HG02763 (cell line): ENCODE measurements at regions not wholly inside any gene's neighbourhood (a gene's known extent, or its start where the extent isn't known, plus 50 kb on each side); places are given as distances from the start of the nearest gene placed in this dataset.
"Not testable (repeated sequence)": the region's sequence is repeated elsewhere in the genome, so short reads cannot be mapped to it uniquely, and the experiment has no call there.

Experiments used
- ATAC-seq: cut with Tn5 transposase; IDR thresholded peaks from one replicate; pipeline ENCODE4 v1.9.1; 2021; ENCODE audit warnings: mild to moderate bottlenecking, moderate library complexity; ENCODE audit not compliant: unreplicated experiment

DNA sequence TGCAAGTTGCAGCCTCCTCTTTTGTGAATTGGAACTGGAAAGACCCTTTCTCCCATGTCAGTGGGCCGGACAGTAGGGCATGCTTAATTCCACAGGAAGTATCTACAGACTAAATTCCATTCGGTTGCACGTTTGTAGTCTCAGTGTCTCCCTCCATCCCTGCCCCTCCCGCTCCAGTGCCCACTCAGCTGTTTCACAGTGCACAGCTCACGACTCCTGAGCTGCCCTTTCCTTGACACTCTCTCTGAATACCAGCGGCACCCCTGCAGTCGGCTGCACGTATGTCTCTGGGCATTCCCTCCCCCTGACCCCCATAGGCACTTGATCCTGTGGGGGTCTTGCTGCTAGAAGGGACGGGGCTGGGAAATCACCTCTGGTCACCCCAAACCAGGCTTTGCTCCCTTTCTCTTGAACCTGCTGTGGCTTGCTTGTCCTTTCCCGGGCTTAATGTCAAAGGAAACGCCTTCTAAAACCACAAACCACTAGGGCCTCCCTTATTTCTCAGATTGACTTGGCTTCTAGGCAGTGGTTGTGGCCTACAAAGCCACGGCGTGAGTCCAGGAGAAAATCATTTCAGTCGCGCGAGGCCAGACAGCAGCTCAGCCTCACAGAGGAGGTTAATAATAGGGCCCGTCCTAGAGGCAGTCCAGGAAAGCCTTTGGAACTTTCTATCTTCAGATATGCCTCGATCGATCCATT lies 365.3 kb upstream of the PROX1 start:
- ATAC-seq = peak; percentile 78

DNA sequence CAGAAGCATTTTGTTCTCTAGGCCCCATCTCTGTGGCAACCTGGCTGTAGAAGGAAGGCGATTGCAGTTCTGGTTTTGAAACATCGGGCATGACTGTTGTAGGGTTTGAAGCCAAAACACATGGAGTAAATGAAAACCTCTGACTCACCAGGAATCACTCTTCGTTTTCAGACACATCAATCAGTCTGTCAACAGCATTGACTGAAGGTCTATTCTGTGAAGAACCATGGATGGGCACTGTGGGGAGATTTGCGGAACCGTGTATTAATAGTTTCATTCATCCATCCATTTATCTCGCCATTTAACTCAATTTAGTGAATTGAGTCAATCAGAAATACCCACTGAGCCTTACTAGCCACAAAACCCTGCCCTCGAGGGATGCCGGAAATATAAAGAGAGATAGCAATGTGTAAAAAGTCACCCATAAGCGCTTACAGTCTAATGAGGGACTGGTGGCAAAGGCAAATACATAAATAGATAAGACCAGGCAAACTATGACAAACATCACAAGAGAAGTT lies 364.6 kb upstream of the PROX1 start:
- no peak for ATAC-seq

DNA sequence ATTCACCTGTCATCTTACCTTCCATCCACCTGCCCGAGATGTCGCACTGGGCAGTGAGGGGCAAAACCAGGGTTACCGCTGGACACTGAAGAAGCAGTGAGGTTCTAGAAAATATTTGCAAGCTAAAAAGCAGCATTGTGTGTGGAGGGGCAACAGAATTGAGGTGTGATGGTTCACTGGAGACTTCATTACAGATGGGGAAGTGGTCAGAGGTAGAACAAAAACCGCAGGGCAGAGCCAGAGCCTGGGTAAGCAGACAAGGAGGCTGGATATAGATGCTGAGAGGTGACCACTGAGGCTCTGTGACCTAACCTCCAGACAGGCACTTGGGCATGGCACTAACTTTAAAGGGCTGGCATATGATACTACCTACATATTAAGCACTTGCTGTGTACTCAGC lies 363.9 kb upstream of the PROX1 start:
- no peak for ATAC-seq

DNA sequence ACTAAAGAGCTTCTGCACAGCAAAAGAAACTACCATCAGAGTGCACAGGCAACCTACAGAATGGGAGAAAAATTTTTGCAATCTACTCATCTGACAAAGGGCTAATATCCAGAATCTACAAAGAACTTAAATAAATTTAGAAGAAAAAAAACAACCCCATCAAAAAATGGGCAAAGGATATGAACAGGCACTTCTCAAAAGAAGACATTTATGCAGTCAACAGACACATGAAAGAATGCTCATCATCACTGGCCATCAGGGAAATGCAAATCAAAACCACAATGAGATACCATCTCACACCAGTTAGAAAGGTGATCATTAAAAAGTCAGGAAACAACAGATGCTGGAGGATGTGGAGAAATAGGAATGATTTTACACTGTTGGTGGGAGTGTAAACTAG lies 351.0 kb upstream of the PROX1 start:
- not testable (repeated sequence) for ATAC-seq

DNA sequence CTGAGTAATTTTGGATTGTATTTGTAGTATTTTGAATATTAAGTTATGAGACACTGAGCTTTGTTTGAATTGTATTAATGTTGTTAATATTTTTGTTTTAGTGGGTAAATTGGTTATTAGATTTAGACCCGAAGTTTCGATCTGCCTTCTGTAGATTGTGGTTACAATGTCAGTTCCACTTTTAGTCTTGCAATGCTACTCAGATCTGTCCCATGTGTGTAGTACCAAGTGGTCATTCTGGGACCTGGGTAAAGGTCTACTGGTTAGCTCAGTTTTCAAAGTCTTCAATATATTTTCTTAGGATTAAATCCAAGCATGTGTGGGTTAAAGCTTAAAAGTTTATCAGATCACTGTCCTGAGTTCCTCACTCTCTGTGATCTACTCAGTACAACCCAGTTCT lies 346.5 kb upstream of the PROX1 start:
- ATAC-seq = no peak

DNA sequence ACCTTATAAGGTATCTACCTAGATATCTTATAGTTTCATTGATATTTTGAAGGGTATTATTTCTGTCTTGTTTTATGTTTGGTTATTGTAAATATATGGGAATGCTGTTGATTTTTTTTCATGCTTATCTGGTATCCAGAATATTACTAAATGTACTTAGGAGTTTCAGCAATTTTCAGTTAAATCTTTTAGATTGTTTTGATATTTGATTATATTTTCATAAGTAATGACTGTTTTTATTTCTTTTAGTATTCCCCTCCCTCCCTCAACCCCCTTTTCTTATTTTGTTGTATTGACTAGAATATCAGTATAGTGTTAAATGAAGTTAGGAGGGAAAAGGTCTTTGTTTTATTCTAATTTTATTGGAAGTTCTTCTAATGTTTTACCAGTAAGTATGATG lies 344.4 kb upstream of the PROX1 start:
- ATAC-seq = no peak

DNA sequence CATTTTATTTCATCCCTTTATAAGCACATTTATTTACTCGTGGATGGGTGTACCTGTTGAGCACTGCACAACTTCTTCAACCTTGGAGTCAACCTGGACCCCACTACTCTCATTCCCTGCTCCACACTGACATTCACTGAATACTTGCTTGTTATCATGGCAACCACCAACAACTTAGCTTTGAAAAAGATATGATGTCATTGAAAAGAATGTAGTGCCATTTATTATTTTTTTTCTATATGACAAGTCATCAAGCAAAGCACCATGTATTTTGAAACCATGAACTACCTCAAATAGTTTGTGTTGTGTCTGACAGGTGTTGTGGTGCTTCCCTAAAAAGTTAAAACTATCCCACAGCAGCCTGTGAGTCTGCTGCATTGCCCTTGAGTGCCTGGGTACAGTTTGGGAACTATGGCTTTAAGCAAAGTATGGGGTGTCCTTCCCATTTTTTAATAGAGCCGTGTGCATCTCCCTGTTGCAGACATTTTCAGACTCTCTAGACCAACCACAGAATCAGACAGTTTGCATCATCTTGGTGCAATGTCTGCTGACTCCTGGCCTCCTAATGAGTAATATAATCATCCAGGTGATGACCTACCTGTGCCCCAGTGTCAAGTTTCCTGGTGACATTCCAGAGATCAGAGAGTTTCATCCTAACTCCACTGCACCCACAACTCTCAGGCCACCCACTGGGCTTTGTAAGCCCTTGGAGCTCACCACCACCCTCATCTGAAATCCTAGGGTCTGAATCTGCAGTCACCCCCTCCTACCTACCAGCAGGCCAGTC lies 339.7 kb upstream of the PROX1 start:
- ATAC-seq = no peak

DNA sequence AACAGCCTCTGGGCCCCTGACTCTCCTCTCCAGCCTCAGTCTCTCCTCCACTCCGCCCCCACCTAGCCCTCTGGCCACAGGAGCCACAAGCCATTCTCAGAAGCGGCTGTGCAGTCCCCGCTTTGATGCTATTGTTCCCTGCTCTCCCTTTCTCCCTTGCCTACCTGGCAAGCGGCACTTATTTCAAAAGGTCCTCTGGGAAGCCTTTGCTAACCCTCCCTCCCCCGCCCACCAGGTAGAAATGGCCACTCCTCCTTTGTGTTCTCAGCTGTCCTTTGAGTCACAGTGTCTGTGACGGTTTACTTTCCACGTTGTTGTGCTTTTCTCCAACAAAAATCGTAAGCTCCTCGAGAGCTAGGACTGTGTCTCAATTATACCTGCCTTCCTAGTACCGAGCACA lies 338.4 kb upstream of the PROX1 start:
- ATAC-seq = no peak

DNA sequence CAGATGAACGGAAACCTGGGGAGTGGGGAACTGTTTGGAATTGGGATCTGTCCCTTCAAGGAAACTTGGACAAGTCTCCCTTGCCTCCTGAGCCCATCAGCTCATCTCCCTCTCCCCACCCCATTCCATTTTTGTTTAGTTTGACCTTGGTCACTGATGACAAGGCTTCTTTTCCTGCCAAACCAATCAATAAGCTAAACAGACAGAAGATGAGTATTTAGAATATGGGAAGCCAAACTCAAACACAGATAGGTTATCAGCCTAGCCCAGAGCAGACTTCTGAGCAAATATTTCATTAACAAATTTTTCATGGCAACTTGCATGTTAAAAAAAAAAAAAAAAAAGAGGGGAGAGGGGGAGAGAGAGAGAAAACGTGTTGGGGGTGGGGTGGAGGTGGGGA lies 337.2 kb upstream of the PROX1 start:
- no peak for ATAC-seq

DNA sequence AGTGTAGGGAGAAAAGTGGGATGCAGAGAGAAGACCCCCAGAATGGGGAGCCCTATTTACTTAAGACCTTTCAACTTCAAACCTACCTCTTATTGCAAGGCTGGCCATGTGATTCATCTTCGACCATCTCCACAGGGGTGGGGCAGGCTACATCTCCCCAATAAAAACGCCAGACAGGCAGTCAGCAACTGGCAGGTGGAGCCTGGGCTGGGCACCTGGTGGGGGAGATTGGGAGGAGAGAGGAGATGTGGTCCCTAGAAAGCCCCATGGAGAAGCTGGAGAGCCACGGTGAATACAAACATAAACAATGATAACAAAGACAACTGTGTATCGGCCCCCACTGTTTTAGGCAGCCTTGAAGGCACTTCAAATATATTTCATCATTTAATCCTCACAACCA lies 336.7 kb upstream of the PROX1 start:
- no peak for ATAC-seq

DNA sequence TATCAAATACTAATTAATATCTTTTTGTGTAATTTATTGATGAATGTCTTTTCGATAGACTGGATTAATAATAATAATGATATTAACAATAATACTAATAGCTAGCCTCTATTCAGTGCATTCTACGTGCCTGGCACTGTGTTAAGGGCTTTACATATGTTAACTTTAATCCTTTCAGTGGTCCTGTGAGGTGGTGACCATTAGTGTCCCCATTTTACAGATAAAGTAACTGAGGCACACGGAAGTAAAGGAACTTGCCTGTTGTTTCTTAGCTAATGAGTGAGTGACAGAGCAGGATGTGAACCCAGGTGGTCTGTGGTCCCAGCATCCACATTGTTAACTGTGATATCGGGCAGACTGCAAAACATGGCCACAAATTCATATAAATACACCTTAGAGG lies 335.7 kb upstream of the PROX1 start:
- ATAC-seq = no peak

DNA sequence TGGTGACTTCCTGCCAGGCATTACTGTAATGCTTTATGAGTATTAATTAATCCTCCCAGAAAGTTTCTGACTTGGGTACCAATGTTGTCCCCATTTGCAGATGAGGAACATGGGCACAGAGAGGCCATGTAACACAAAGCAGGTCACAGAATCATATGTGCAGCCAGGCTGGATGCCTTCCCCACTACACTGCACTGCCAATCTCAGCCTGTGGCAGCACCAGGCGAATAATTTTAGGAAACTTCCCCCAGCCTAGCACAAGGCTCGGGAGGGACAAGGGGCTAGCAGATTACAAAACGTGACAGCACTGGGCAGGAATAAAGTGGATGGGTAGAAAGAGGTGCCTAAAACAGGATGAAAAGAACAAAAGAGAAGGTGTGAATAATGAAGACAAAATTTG lies 331.7 kb upstream of the PROX1 start:
- ATAC-seq = no peak

DNA sequence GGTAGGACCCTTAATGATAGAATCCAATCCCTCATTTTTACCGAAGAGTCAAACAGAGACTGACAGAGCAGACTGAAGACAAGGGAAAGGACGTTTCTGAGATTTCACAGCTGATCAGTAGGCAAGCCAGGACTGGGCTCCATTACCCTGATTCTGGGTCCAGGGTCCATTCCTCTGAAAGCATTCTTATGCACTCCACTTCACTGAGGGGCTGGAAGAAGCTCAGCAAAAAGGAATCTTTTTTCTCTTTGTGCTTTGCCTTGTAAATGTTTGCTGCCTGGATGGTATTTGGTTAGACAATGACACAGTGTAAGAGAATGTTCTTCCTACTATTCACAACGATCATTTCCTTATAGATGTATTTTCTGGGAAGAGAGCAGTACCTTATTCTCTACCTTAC lies 331.3 kb upstream of the PROX1 start:
- ATAC-seq = no peak

DNA sequence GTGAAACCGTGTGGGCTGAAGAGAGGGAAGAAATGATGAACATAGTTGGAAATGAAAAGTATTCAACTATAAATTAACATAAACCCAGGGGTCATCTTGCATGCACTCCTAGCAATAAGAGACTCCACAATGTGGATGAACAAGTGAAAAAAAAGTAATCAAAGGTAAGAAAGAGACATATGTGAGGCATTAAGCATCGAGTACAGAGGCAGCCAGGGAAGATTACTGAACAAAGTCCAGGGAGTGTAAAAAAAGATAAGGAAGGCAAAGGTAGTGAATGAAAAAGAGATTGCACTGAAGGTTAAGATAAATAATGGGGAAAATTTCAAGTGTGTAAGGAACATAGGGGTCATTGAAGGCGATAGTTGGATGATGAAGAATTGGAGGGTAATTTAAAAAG lies 330.8 kb upstream of the PROX1 start:
- ATAC-seq = no peak

DNA sequence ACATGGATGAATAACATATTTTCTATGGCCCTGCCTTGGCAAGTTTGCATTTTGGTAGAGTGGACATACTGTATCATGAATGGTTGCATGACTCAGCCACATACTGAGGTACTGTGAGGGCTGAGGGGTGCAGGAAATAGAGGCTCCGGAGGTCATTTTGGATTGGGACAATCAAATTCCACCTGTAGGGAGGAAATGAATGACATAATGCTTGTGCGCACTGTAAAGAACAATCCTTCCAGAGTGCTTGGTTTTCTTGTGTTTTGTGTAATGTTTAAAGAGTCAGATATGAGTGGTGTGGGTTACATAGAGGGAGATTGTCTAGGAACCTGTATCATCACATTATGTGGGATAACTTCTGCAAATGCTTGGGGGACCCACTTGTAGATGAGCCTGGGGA lies 329.9 kb upstream of the PROX1 start:
- ATAC-seq = no peak

DNA sequence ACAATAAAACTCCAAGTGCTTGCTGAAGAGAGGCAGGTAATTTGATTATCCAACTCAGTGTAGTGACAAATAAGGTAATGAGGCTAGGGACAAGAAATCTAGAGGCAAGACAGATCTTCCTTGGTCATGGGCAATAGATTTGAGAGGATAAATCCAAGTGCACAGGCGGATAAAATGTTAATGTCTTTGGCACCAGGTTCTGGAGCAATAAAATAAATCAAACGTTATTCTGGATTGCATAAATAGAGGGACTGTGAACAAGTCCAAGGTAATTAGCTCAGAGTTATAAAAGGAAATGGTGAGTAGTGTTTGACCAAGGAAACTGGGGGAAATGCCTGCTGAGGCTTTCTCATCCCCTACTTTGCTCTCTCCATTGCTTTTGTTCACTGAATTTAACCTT lies 329.3 kb upstream of the PROX1 start:
- no peak for ATAC-seq

DNA sequence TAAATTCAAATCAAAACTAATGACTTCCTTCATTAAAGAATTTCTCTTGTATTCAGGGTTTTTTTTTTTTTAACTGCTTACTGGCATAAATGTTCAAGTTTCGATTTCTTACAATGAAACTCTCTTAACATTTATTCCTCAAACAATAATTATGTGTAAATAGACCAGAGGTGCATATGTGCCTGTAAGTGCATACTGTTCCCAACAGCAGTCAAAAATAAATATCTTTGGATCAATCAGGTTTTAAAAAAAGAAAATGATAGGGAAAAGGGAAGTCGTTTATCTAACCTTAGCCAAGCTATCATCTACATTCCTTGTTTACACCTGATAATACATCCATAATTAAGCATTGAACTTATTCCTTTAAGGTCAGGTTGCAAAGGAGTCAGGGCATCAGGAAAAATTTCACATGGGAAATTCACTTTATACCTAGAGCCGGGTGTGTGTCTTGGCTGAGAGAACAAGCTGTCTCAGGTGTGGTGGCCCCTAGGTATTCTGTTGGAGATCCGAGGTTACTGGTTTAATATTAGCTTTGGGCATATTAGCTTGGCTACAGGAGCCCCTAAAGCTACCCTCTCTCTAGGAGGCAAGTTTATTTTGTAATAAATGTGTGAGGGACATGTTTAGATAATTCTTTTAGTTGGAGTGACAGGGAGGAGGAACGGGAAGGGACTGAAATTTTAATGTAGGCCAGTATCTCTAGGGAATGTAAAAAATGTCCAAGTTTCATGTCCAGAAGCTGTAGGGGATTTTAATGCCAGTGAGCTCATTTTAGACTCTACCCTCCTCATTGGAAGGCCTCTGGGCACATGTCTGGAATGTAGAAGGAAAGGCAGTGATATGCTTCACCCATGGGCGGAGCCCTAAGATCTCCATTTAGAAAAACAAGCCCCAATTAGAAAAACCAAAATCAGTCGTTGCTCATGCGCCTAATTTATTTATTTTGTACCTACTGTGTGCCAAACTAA lies 327.9 kb upstream of the PROX1 start:
- no peak for ATAC-seq

DNA sequence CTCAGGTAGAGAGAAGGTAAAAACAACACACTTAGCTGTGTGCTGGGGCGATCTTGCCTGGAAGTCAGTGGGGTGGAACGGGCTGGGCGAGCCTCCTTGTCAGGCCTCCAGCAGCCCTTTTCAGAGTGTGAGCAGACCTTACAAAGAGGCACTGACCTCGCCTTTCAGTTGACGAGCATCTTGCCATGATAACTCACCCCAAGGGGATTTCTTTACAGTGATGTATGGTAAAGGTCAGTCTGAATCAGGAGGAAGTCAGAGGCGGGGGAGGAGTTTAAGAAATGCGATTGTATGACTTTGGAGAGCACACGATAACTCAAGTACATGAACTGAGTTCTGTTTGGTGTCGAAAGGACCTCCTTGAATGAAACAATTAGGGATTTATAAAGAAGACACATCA lies 326.5 kb upstream of the PROX1 start:
- no peak for ATAC-seq

DNA sequence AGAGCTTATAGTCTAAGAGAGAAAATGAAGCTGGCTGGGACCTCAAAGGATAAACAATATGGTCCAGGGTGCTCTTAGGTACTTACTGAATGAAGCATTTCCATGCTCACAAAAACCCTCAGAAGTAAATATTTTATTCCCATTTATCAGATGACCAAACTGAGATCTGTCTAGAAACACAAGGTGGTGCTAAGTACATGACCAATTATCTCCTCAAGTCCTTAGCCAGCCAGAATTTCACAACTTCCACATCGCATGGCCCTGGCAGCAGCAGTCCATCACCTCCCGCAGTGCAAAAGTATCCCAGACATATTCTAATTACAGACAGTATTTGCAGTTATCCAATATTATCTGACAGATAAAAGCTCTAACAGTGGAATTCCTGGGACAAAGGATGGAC lies 321.7 kb upstream of the PROX1 start:
- ATAC-seq = no peak

DNA sequence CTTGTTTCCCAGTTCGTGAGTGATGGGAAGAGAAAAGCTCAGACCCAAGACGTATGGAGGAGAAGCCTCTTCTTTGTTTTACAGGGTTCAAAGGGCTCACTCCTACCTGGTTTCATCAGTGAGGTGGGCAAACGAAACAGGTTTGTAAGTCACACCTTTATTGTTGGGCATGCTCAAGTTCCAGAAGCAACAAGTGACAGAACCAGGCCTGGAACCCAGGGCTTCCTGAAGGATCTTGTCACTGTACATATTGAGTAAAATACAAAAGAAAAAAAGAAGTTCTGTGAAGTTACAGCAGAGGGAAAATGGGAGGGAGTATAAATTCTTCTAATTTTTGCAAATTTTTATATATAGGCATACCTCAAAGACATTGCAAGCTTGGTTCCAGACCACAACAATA lies 320.9 kb upstream of the PROX1 start:
- ATAC-seq = no peak

DNA sequence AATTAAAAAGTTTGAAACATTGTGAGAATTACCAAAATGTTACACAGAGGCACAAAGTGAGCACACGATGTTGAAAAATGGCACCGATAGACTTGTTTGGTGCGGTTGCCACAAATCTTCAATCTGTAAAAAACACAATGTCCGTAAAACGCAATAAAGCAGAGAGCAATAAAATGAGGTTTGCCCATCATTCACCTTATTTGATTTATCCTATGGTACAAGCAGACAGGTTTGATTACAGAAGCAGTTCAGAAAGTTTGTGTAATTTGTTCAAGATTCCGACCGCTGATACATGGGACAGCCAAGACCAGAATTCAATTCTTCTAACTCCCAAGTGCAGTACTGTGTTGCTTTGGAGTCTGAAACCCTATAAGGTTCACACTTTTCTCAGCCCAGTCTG lies 318.3 kb upstream of the PROX1 start:
- ATAC-seq = no peak
